HG03095 (cell line): ENCODE measurements at regions not wholly inside any gene's neighbourhood (a gene's known extent, or its start where the extent isn't known, plus 50 kb on each side); places are given as distances from the start of the nearest gene placed in this dataset.
"Not testable (repeated sequence)": the region's sequence is repeated elsewhere in the genome, so short reads cannot be mapped to it uniquely, and the experiment has no call there.

Experiments
- ATAC-seq: cut with Tn5 transposase; IDR thresholded peaks from one replicate; pipeline ENCODE4 v1.9.1; 2021; ENCODE audit warnings: moderate library complexity; ENCODE audit not compliant: unreplicated experiment

GRCh38 chr17:20731131-20731530 lies 151.6 kb downstream of the CDRT15L2 start:
- ATAC-seq, result not testable (repeated sequence)

GRCh38 chr17:20733923-20734322 lies 154.4 kb downstream of the CDRT15L2 start:
- no peak for ATAC-seq

- no peak for ATAC-seq
Observed at GRCh38 chr17:20735796-20736195, 156.3 kb downstream of the CDRT15L2 start.

- ATAC-seq, result not testable (repeated sequence)
Observed at GRCh38 chr17:20737636-20738035, 158.1 kb downstream of the CDRT15L2 start.

- ATAC-seq, result no peak
Observed at GRCh38 chr17:20771104-20771503, 191.6 kb downstream of the CDRT15L2 start.

- no peak for ATAC-seq
Observed at GRCh38 chr17:20774472-20775135, 195.1 kb downstream of the CDRT15L2 start.

GRCh38 chr17:20775331-20775730 lies 195.8 kb downstream of the CDRT15L2 start:
- no peak for ATAC-seq

GRCh38 chr17:20779521-20779920 lies 200.0 kb downstream of the CDRT15L2 start:
- no peak for ATAC-seq

GRCh38 chr17:20781260-20781659 lies 201.7 kb downstream of the CDRT15L2 start:
- no peak for ATAC-seq

GRCh38 chr17:20781869-20782268 lies 202.3 kb downstream of the CDRT15L2 start:
- ATAC-seq, result not testable (repeated sequence)

GRCh38 chr17:20783091-20783490 lies 203.6 kb downstream of the CDRT15L2 start:
- no peak for ATAC-seq

GRCh38 chr17:20784100-20784665 lies 204.7 kb downstream of the CDRT15L2 start:
- ATAC-seq, result no peak

GRCh38 chr17:20787281-20787680 lies 207.8 kb downstream of the CDRT15L2 start:
- ATAC-seq, result no peak

GRCh38 chr17:20791626-20792025 lies 212.1 kb downstream of the CDRT15L2 start:
- ATAC-seq, result no peak

GRCh38 chr17:20794532-20794931 lies 215.0 kb downstream of the CDRT15L2 start:
- not testable (repeated sequence) for ATAC-seq

GRCh38 chr17:20797292-20797691 lies 217.8 kb downstream of the CDRT15L2 start:
- no peak for ATAC-seq

- no peak for ATAC-seq
Observed at GRCh38 chr17:20800146-20800545, 220.6 kb downstream of the CDRT15L2 start.

- ATAC-seq, result no peak
Observed at GRCh38 chr17:20805751-20806150, 226.2 kb downstream of the CDRT15L2 start.

GRCh38 chr17:20807566-20807965 lies 228.0 kb downstream of the CDRT15L2 start:
- not testable (repeated sequence) for ATAC-seq

- not testable (repeated sequence) for ATAC-seq
Observed at GRCh38 chr17:20815410-20815809, 227.4 kb downstream of the USP22 start.

GRCh38 chr17:20823905-20824304 lies 218.9 kb downstream of the USP22 start:
- no peak for ATAC-seq

GRCh38 chr17:20825539-20825938 lies 217.3 kb downstream of the USP22 start:
- ATAC-seq, result no peak

GRCh38 chr17:20840453-20840852 lies 202.4 kb downstream of the USP22 start:
- not testable (repeated sequence) for ATAC-seq
